ENCODE measurements at regions not wholly inside any gene's neighbourhood (a gene's known extent, or its start where the extent isn't known, plus 50 kb on each side); places are given as distances from the start of the nearest gene placed in this dataset.

DNA sequence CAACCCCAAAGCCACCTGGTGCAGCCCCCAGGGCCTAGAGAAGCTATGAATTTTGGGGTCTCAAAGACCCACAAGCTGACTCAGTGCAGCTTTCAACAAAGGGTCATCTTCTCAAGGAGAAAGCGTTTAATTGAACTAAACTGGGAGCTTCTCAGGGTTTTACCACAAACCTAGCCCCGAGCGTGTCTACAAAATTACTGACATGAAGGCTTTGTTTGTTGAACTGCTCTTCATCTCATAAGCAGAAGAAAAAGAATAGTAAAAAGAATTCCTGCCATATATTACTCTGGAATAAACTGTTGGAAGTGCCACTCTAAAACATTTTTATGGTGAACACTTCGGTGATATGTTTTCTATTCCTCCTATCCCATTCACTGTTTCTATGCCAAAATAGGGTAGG is 50.8 kb upstream of the INCENP start:
- FAIRE-seq = no peak
- TF ChIP-seq POLR2A (IDR thresholded peaks at IDR 0.05; ENCODE audit: low read depth, low read length) = no peak
- no peak for DNase-seq (ENCODE audit: insufficient read length, low spot score)

DNA sequence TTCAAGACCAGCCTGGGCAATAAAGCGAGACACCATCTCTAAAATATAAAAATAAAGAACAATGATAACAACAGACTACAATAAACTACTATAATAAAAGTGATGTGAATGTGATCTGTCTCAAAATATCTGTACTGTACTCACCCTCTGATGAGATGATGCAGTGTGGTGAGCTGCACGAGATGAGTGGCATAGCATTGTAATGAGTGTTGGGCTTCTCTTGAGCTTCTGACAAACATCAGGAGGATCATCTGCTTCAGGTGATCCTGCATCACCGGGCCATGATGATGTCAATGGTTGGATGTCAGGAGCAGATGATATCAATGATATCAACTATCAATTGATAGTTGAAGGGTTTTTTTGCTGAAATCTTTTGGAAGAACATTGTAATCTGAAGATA is 52.4 kb upstream of the INCENP start:
- FAIRE-seq (no peak), DNase-seq (ENCODE audit: insufficient read length, low spot score) (no peak)
- TF ChIP-seq POLR2A (IDR thresholded peaks at IDR 0.05; ENCODE audit: low read depth, low read length) = no peak

DNA sequence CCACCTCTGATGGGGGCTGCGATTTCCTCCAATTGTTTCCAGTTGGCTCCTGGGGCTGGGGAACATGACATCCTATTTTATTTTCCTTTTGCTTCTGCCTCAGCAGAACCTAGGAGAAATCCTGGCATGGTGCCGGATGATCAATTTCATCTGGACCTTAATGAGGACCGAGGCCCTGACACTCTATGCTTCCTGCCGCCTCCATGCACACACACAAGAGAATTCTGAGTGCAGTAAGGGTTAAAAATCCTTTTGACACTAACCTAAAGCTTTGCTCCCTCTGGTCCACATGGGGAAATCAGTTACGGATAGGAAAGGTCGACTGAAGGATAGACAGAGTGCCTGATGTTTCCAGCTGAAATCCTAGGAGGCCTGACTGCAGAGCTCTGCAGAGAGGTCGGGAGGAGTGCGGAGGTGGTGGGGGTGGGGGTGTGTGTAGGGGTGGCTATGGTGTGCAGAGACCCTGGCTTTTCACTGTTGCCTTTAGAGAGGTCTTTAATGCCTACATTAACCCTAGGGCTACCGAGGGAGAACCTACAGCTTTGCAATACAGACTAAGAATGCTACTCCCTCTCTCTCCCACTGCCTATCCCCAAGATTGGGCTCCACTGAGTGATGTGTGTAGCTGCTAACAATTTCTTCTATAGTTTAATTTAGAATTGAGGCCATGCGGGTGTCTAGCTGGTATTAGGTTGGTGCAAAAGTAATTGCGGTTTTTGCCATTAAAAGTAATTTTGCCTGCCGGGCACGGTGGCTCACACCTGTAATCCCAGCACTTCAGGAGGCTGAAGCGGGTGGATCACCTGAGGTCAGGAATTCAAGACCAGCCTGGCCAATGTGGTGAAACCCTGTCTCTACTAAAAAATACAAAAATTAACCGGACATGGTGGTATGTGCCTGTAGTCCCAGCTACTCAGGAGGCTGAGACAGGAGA is 53.6 kb upstream of the INCENP start:
- no peak for TF ChIP-seq POLR2A (IDR thresholded peaks at IDR 0.05; ENCODE audit: low read depth, low read length)
- FAIRE-seq = no peak

DNA sequence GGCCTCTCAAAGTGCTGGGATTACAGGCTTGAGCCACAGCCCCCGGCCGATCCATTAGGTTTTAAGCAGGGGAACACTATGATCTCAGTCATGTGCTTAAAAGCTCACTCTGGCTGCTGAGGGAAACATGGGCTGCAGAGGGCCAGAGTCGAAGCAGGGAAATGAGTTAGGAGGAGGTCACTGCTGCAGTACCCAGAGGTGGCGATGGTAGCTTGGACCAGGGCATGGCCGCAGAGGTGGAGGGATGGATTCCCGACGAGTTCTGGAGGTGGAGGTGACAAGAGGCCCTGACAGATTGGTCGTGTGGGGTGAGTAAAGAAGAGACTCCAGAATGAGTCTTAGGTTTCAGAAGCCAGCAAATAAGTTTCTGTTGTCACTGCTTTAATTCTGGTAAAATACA is 54.4 kb upstream of the INCENP start:
- FAIRE-seq = no peak
- no peak for DNase-seq (ENCODE audit: insufficient read length, low spot score)
- no peak for TF ChIP-seq POLR2A (IDR thresholded peaks at IDR 0.05; ENCODE audit: low read depth, low read length)

More for the DNA sequence above, 53.6 kb upstream of the INCENP start:
- DNase-seq (ENCODE audit: insufficient read length, low spot score) = no peak

DNA sequence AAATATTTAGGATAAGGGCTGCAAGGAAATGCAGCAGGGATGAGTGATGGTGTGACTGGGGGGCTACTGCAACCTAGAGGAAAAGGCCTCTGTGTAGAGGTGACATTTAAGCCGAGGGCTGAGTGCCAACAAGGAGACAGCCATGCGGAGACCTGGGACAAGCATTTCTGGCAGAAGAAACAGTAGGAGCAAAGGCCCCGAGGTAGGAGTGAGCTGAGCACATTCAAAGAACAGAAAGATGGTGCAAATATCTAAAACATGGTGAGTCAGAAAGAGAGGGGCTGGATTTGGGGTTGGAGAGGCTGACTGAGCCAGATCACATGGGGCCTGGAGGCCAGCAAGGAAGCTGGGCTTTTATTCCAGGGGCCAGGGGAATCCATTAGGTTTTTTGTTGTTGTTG is 55.1 kb upstream of the INCENP start:
- DNase-seq (ENCODE audit: insufficient read length, low spot score) (no peak), FAIRE-seq (no peak)
- TF ChIP-seq POLR2A (IDR thresholded peaks at IDR 0.05; ENCODE audit: low read depth, low read length) = no peak

DNA sequence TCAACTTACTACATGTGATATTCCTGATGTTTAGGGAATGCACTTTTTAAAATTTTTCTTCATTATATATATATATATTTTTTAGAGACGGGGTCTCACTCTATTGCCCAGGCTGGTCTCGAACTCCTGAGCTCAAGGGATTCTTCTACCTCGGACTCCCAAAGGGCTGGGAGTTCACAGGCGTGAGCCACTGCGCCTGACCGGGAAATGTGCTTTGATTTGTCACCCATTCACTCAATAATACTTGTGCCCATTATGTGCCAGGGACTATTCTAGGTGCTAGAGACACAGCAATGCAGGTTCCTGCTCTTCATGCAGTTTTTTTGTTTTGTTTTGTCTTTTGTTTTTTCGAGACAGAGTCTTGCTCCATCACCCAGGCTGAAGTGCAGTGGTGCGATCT is 56.1 kb upstream of the INCENP start:
- DNase-seq (ENCODE audit: insufficient read length, low spot score) (no peak), FAIRE-seq (no peak)
- no peak for TF ChIP-seq POLR2A (IDR thresholded peaks at IDR 0.05; ENCODE audit: low read depth, low read length)

DNA sequence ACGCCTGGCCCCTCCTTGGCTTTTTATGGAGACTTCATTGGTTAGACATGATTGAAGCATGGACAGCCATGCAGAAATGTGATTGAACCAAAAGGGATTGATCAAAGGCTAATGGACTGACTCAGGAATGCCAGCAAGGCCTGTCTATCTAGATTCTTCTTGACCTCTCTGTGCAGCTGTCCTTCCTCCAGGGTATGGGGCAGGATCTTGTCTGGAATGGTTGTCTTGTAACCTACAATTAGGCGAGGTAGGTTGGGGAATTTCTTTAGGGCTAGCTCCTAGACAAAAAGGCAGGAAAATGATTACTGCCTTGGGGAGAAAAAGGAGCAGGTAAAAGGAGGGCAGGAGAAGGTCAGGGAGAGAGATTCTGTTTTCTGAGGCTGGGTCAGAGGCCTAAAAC is 59.6 kb upstream of the INCENP start:
- FAIRE-seq = no peak
- no peak for TF ChIP-seq POLR2A (IDR thresholded peaks at IDR 0.05; ENCODE audit: low read depth, low read length)
- DNase-seq (ENCODE audit: insufficient read length, low spot score) = no peak

DNA sequence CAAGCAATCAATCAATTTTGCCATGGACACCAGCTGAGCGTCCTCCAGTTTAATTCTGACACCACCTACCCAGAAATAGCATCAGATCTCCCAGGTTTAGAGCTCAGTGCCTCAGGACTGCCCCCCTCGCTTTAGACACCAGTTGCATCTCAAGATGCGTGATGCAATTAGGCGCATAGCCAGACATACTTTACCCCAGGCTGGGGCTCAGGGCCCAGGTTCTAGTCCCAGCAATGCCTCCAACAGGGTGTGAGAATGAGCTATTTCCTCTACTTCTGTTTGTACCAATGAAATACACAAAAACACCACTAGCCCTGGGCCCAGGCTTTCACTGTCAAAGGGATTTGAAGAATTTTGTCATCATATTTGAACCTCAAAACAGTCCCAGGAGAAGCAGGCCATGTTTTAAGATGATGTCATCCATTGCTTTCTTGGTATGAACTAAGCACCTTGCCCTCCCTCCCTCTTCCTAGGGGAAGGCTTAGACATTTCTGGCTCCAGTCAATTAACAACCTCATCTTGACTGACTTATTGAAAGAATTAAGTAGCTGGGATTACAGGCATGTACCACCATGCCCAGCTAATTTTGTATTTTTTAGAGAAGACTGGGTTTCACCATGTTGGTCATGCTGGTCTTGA is 61.5 kb upstream of the INCENP start:
- no peak for TF ChIP-seq POLR2A (IDR thresholded peaks at IDR 0.05; ENCODE audit: low read depth, low read length)
- DNase-seq (ENCODE audit: insufficient read length, low spot score) = no peak

DNA sequence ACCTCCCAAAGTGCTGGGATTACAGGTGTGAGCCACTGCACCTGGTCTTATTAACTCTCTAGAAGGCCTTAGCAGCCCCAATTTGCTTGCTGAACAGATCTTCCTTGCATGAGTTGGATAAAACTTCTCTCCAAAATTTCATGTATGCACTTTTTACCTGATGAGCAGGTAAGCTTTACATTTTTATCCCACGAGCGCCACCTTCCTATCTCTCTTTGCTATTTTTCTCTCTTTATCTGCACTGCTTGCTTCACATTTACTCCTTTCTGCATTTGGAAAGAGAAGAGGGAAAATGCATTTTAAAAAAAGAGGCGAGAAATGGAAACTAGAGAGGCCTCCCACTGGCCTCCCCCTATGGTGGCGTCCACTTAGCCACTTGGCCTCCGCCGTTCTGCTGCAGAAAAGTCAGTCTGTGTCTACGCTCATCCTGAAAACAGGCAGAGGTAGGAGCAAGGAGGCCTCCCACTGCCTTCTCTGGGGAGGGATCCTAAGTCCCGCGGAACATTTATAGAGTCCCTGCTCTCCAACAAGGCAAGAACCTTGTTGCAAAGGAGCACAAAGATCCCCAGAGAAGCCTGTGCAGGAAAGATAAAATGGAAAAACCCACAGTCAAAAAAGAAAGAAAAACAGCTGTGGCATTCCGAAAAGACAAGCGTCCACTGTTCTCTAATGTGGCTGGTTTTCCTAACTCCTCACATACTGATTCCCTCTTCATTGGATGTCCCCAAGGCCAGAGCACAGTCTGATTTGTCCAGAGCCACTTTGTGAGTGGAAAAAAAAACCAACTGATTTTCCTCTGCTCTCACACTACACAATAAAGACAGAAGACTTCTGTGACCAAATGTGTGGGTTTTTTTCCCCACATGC is 62.2 kb upstream of the INCENP start:
- no peak for DNase-seq (ENCODE audit: insufficient read length, low spot score)
- no peak for TF ChIP-seq POLR2A (IDR thresholded peaks at IDR 0.05; ENCODE audit: low read depth, low read length)
- no peak for FAIRE-seq

More for the DNA sequence above, 61.5 kb upstream of the INCENP start:
- FAIRE-seq = no peak

DNA sequence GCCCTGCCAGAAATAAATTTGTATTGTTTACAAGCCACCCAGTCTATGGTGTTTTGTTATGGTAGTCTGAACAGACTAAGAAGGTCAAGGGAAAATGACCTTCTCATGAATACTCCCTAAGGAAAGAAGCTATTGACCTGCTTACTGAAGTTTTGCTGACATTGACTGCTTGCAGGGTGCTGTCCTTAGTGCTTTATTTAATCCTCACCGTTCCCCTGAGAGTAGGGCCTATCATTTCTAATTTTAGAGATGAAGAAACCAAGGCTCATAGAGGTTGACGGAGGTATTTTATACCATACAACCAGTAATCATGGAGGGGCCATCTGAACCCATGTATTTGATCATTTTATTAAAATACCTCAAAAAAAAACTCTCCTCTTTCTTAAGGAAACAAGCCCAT is 66.7 kb upstream of the INCENP start:
- FAIRE-seq (no peak), DNase-seq (ENCODE audit: insufficient read length, low spot score) (no peak)
- TF ChIP-seq POLR2A (IDR thresholded peaks at IDR 0.05; ENCODE audit: low read depth, low read length) = no peak

DNA sequence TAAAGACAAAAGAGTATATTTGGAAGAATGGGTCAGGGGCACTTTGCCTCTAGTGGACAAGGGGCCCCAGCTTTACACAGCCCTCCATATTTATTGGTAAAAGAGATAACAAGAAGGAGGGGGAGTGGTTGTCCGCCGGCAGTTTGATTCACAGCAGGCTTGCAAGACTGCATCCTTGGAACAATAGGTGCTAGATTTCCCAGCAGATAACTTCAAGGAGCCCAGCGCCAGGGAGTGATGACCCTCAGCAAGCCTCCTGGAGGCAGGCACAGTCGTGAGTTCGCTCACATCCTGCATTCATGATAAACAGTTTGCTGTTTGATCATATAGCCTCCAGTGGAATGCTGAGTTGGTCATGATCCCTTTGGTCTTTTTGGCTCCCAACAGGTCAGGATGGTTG is 67.8 kb upstream of the INCENP start:
- TF ChIP-seq POLR2A (IDR thresholded peaks at IDR 0.05; ENCODE audit: low read depth, low read length) = no peak
- FAIRE-seq = no peak
- DNase-seq (ENCODE audit: insufficient read length, low spot score) = no peak

DNA sequence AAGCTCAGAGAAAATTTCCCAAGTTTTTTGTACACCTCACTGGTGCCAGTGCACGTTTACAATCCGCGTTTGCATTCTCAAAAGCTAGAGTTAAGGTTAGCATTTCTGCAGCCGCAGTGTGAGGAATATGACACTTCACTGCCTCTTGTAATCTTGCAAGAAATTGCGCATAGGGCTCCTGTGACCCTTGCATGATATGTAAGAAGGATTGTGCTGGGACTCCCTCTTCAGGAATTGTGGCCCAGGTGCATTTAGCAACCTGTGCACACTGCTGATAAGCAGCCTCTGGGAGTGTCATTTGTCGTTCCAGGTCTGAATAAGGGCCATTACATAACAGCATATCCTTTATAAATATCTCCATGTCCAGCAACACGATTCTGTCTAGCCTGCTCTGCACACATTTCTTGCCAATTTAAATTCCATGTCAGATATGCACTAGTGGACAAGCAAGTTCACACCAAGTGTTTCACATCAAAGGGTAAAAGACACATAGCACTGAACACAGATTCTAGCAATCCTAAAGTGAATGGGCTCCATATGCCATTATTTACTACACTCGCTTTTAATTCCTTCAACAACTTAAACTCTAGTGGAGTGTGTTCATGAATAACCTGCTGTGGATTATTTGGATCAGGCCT is 69.2 kb upstream of the INCENP start:
- TF ChIP-seq POLR2A (IDR thresholded peaks at IDR 0.05; ENCODE audit: low read depth, low read length) = no peak
- no peak for DNase-seq (ENCODE audit: insufficient read length, low spot score)
- FAIRE-seq = no peak

DNA sequence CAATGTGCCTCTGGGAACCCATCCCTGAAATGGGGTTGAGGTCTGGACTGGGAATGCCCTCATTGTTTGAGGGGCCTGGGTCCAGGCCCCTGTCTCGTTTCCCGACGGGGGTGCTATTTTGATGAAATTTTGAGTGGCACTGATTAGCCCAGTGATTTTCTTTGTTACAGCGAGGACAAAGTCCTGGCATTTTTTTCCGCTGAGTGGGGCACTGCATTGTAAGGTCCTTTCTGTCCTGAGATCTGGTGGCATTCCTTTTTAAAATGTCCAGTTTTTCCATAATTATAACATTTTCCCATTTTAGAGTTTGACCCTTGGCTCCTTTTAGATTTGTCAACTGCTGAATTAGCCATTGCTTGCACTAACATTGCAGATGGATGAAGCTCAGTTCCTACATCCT is 69.7 kb upstream of the INCENP start:
- no peak for DNase-seq (ENCODE audit: insufficient read length, low spot score)
- no peak for FAIRE-seq

DNA sequence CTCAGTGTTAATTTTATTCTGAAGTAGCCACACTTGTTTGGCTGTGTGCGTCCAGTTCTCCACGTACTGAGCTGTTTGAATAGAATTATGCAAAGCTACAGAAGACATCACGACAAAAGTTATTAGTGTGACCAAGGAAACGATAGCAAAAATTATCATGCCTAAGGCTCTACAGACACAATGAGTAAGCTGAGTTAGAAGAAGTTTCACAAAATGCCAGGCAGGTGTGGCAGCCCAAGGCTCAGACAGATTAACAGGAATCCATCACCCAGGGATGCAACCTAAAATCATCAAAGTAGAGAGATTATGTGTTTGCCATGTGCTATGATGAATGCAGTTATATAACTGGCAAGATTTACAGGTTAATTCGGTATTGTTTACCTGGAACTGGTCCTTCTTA is 73.1 kb upstream of the INCENP start:
- FAIRE-seq (no peak), DNase-seq (ENCODE audit: insufficient read length, low spot score) (no peak)
- TF ChIP-seq POLR2A (IDR thresholded peaks at IDR 0.05; ENCODE audit: low read depth, low read length) = no peak

More for the DNA sequence above, 69.7 kb upstream of the INCENP start:
- TF ChIP-seq POLR2A (IDR thresholded peaks at IDR 0.05; ENCODE audit: low read depth, low read length) = no peak

All from H54 (cell line).